Lung (tissue), 11 donors: ENCODE measurements at regions not wholly inside any gene's neighbourhood (a gene's known extent, or its start where the extent isn't known, plus 50 kb on each side); places are given as distances from the start of the nearest gene placed in this dataset.

Source experiments
- ATAC-seq: fragments of 200-7000 bp; cut with Tn5 transposase; one replicate; pipeline ENCODE4 v1.9.1; 2020; ENCODE audit warnings: moderate number of reproducible peaks; ENCODE audit not compliant: insufficient read depth, low FRiP score
- DNase-seq, 3 donors: peaks; one replicate each; pipeline ENCODE4 v3.0.0-alpha.2; 2013 to 2017
- H3K27ac ChIP-seq, 2 donors: one replicate each; pipeline ENCODE4 v1.5.1; 2013; ENCODE audit warnings: mild to moderate bottlenecking in 2 of 2, moderate library complexity in 2 of 2, control low read depth in 1 of 2, inconsistent platforms in 1 of 2, low read depth in 1 of 2, low read length in 1 of 2
- H3K27me3 ChIP-seq, 3 donors: one replicate each; pipeline ENCODE4 v1.5.1; 2013; ENCODE audit warnings: low read length in 2 of 3; ENCODE audit not compliant: control insufficient read depth in 3 of 3, insufficient read depth in 3 of 3
- H3K36me3 ChIP-seq, 4 donors: one replicate each; pipeline ENCODE4 v1.5.1; 2013; ENCODE audit warnings: low read length in 4 of 4, mild to moderate bottlenecking in 1 of 4, moderate library complexity in 1 of 4; ENCODE audit not compliant: control insufficient read depth in 4 of 4, insufficient read depth in 4 of 4
- H3K4me1 ChIP-seq, 5 donors: one replicate each; pipeline ENCODE4 v1.5.1; 2013; ENCODE audit warnings: low read length in 5 of 5, mild to moderate bottlenecking in 2 of 5, moderate library complexity in 1 of 5; ENCODE audit not compliant: control insufficient read depth in 5 of 5, insufficient read depth in 5 of 5
- H3K4me3 ChIP-seq: one replicate; pipeline ENCODE4 v1.5.1; 2013; ENCODE audit warnings: mild to moderate bottlenecking, control low read depth, moderate library complexity
- H3K9ac ChIP-seq, 2 donors: one replicate each; pipeline ENCODE4 v1.5.1; 2013; ENCODE audit warnings: low read length in 2 of 2, control low read depth in 1 of 2; ENCODE audit not compliant: insufficient read depth in 1 of 2
- H3K9me3 ChIP-seq, 4 donors: one replicate each; pipeline ENCODE4 v1.5.1; 2013; ENCODE audit warnings: low read length in 3 of 4, mild to moderate bottlenecking in 1 of 4, moderate library complexity in 1 of 4; ENCODE audit not compliant: control insufficient read depth in 4 of 4, insufficient read depth in 3 of 4
- CTCF ChIP-seq: IDR thresholded peaks from 2 replicates; pipeline ENCODE4 v1.5.1; 2012; ENCODE audit warnings: mild to moderate bottlenecking; ENCODE audit errors: control extremely low read depth, extremely low read depth
- WGBS, 2 donors: extraction: QIAGEN DNeasy Blood & Tissue Kit; methylation state at CpG; one replicate each; pipeline ENCODE4 v1.1.7; 2013; 5-methylcytosine and 5-hydroxymethylcytosine counted together
- donor health status: control.
- donor health status: control.
- donor health status: Bipolar disorder and iron deficiency.
- donor health status: healthy.
- donor health status: DM: yes; HTN: yes; CAD: no.

- Histone ChIP-seq H3K4me1 (peaks cover 0 to 4% (median 0%) of the 10 kb centered on the region in 5 donors), H3K36me3 (no peaks in the 10 kb centered on the region), H3K27me3 (no peaks in the 10 kb centered on the region), H3K9me3 (peaks cover 0 to 5% (median 0%) of the 10 kb centered on the region in 4 donors), H3K4me3 (no peak overlapping the region), H3K27ac (no peak overlapping the region), H3K9ac (no peak overlapping the region)
- WGBS, 2 donors, result 99% methylated on average over 2 of the region's 2 CpGs
- DNase-seq (no peak), ATAC-seq (no peak)
- TF ChIP-seq CTCF, result no peak
These were observed 87.1 kb upstream of the ZNF281 start for GRCh38 chr1:200496937-200497336.

- TF ChIP-seq CTCF, result no peak
- no peaks in the 10 kb centered on the region for H3K36me3 ChIP-seq
- no peak overlapping the region for H3K9ac ChIP-seq
- peaks cover 0 to 5% (median 0%) of the 10 kb centered on the region in 4 donors for H3K9me3 ChIP-seq
- no peak overlapping the region for H3K27ac ChIP-seq
- H3K27me3 ChIP-seq, result no peaks in the 10 kb centered on the region
- 92 to 97% methylated on average over 1 of the region's 1 CpG for WGBS, 2 donors
- ATAC-seq, result no peak
- H3K4me1 ChIP-seq, result peaks cover 0 to 4% (median 0%) of the 10 kb centered on the region in 5 donors
- no peak for DNase-seq
- no peak overlapping the region for H3K4me3 ChIP-seq
These were observed 86.1 kb upstream of the ZNF281 start for GRCh38 chr1:200495901-200496300.

- ATAC-seq (no peak), DNase-seq (no peak)
- no peak overlapping the region for H3K9ac ChIP-seq
- peaks cover 0 to 4% (median 0%) of the 10 kb centered on the region in 5 donors for H3K4me1 ChIP-seq
- no peak overlapping the region for H3K27ac ChIP-seq
- H3K4me3 ChIP-seq, result no peak overlapping the region
- no peaks in the 10 kb centered on the region for H3K9me3 ChIP-seq
- 74 to 82% methylated on average over 4 of the region's 4 CpGs for WGBS, 2 donors
- no peaks in the 10 kb centered on the region for H3K36me3 ChIP-seq
- no peak for TF ChIP-seq CTCF
- peaks cover 0 to 3% (median 0%) of the 10 kb centered on the region in 3 donors for H3K27me3 ChIP-seq
These were observed 83.5 kb upstream of the ZNF281 start for GRCh38 chr1:200493344-200493743.

- TF ChIP-seq CTCF, result no peak
- no peaks in the 10 kb centered on the region for H3K36me3 ChIP-seq
- peaks cover 0 to 4% (median 0%) of the 10 kb centered on the region in 5 donors for H3K4me1 ChIP-seq
- no peak overlapping the region for H3K9ac ChIP-seq
- peaks cover 0 to 3% (median 0%) of the 10 kb centered on the region in 3 donors for H3K27me3 ChIP-seq
- DNase-seq (no peak), ATAC-seq (no peak)
- no peaks in the 10 kb centered on the region for H3K9me3 ChIP-seq
- 57 to 73% methylated on average over 2 of the region's 2 CpGs for WGBS, 2 donors
- no peak overlapping the region for H3K27ac ChIP-seq
- H3K4me3 ChIP-seq, result no peak overlapping the region
These were observed 81.3 kb upstream of the ZNF281 start for GRCh38 chr1:200491103-200491502.
